ENCODE measurements at regions not wholly inside any gene's neighbourhood (a gene's known extent, or its start where the extent isn't known, plus 50 kb on each side); places are given as distances from the start of the nearest gene placed in this dataset.

- TF ChIP-seq POLR2A (IDR thresholded peaks at IDR 0.05): no peak
- no peak for TF ChIP-seq CTCF (IDR thresholded peaks at IDR 0.05)
- TF ChIP-seq EP300 (IDR thresholded peaks at IDR 0.05): no peak
These were observed 225.0 kb downstream of the TTC32 start for GRCh38 chr2:19676770-19677169.
